Esophagus muscularis mucosa (tissue), 3 donors: ENCODE measurements at regions not wholly inside any gene's neighbourhood (a gene's known extent, or its start where the extent isn't known, plus 50 kb on each side); places are given as distances from the start of the nearest gene placed in this dataset.

Source experiments
- POLR2A ChIP-seq: fragments of 450-650 bp; IDR thresholded peaks from one replicate; pipeline ENCODE4 v1.6.1; 2017; ENCODE audit warnings: antibody characterized with exemption, moderate library complexity, mild to moderate bottlenecking, low read depth
- POLR2AphosphoS5 ChIP-seq, 2 donors: sonication (generic); formaldehyde crosslinking; IDR thresholded peaks; one replicate each; pipeline ENCODE4 v1.6.1; 2017; ENCODE audit warnings: antibody characterized with exemption in 2 of 2
- TF ChIP-seq, protein P1 (sequence below), 3 experiments: fragments of 200-600 bp in 2 of 3; fragments of 450-650 bp in 1 of 3; sonication (generic) in 2 of 3; IDR thresholded peaks; one replicate each; pipeline ENCODE4 v1.5.1; 2017 to 2019; ENCODE audit warnings: antibody characterized with exemption in 3 of 3, mild to moderate bottlenecking in 2 of 3, moderate library complexity in 1 of 3

DNA sequence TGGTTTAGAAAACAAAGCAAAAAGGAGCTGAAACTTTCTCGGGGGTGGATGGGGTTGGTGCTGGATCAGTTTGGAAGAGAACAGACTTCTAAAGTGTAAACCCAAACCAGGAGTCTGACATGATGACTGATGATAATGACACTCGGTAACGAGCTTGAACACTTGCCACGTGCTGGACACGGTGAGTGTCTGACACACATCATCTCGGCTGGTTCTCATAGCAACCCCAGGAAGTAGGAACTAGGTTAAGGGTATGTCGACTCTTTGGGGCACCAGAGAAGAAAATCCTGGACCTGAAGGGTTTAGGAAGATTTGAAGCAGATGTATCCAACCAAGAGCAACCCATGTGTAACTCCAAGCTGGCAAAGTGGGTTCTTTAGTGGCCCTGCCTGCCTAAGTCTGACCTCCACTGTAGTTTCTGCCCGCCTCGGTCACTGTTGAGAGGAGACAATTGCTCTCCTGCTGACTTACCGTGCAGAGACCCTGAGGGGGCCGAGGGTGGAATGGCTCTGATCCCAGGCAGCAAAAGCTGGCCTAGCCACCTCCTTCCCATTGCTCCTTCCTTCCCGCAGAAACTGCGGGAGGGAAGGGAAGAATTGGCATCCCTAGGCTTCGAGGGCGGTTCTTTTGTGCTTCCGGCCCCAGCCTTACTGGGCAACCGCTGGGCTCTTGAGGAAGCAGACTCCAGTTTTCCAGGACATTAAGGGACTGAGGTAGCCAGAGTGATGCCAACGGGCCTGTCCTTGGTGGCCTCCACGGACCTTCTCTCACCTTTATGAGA is 156.0 kb downstream of the TOMM20 start:
- no peak for TF ChIP-seq POLR2A
- no peak for TF ChIP-seq POLR2AphosphoS5 (IDR thresholded peaks at IDR 0.05)
- TF ChIP-seq, protein P1, sequence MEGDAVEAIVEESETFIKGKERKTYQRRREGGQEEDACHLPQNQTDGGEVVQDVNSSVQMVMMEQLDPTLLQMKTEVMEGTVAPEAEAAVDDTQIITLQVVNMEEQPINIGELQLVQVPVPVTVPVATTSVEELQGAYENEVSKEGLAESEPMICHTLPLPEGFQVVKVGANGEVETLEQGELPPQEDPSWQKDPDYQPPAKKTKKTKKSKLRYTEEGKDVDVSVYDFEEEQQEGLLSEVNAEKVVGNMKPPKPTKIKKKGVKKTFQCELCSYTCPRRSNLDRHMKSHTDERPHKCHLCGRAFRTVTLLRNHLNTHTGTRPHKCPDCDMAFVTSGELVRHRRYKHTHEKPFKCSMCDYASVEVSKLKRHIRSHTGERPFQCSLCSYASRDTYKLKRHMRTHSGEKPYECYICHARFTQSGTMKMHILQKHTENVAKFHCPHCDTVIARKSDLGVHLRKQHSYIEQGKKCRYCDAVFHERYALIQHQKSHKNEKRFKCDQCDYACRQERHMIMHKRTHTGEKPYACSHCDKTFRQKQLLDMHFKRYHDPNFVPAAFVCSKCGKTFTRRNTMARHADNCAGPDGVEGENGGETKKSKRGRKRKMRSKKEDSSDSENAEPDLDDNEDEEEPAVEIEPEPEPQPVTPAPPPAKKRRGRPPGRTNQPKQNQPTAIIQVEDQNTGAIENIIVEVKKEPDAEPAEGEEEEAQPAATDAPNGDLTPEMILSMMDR (IDR thresholded peaks at IDR 0.05): no peak
